ENCODE measurements at regions not wholly inside any gene's neighbourhood (a gene's known extent, or its start where the extent isn't known, plus 50 kb on each side); places are given as distances from the start of the nearest gene placed in this dataset.
"Not testable (repeated sequence)": the region's sequence is repeated elsewhere in the genome, so short reads cannot be mapped to it uniquely, and the experiment has no call there.

- not testable (repeated sequence) for H3K79me2 ChIP-seq (ENCODE audit: control insufficient read depth, low read length); H3K4me2 ChIP-seq (ENCODE audit: low read length); H3K4me3 ChIP-seq (ENCODE audit: low read length); H3K36me3 ChIP-seq (ENCODE audit: control insufficient read depth, low read length); H4K20me1 ChIP-seq (ENCODE audit: control insufficient read depth, insufficient read depth, low read depth, low read length); H3K9me2 ChIP-seq (replicated peaks; ENCODE audit: control insufficient read depth, low read length); H3K27me3 ChIP-seq (ENCODE audit: control insufficient read depth, low read length); H3K27ac ChIP-seq (ENCODE audit: low read depth, low read length); H3F3A ChIP-seq (ENCODE audit: control insufficient read depth, insufficient read depth); H3K9me3 ChIP-seq (ENCODE audit: control insufficient read depth, insufficient read depth, low read length)
- H3K4me1 ChIP-seq (ENCODE audit: control insufficient read depth, low read length) = peaks cover 10% of the 10 kb centered on the region
Measured at GRCh38 chr11:45016446-45016845, 65.8 kb upstream of the TP53I11 start.

GRCh38 chr11:45017329-45017728, 66.6 kb upstream of the TP53I11 start:
- Histone ChIP-seq H3K4me3 (ENCODE audit: low read length) (no peak overlapping the region), H3K79me2 (ENCODE audit: control insufficient read depth, low read length) (no peaks in the 10 kb centered on the region), H3F3A (ENCODE audit: control insufficient read depth, insufficient read depth) (no peaks in the 10 kb centered on the region), H4K20me1 (ENCODE audit: control insufficient read depth, insufficient read depth, low read depth, low read length) (no peaks in the 10 kb centered on the region), H3K27ac (ENCODE audit: low read depth, low read length) (no peak overlapping the region), H3K36me3 (ENCODE audit: control insufficient read depth, low read length) (no peaks in the 10 kb centered on the region), H3K27me3 (ENCODE audit: control insufficient read depth, low read length) (no peaks in the 10 kb centered on the region), H3K4me1 (ENCODE audit: control insufficient read depth, low read length) (peaks cover 17% of the 10 kb centered on the region), H3K9me2 (replicated peaks; ENCODE audit: control insufficient read depth, low read length) (no peaks in the 10 kb centered on the region), H3K4me2 (ENCODE audit: low read length) (no peak overlapping the region), H3K9me3 (ENCODE audit: control insufficient read depth, insufficient read depth, low read length) (no peaks in the 10 kb centered on the region)
- TF ChIP-seq EZH2phosphoT487 (IDR thresholded peaks at IDR 0.05; ENCODE audit: borderline replicate concordance, low read length) (no peak), CTCF (IDR thresholded peaks at IDR 0.05; ENCODE audit: low read depth, low read length, poor library complexity, severe bottlenecking) (peak; percentile 40)

- Histone ChIP-seq H3K4me3 (ENCODE audit: low read length) (no peak overlapping the region), H3K9me2 (replicated peaks; ENCODE audit: control insufficient read depth, low read length) (no peaks in the 10 kb centered on the region), H3K9me3 (ENCODE audit: control insufficient read depth, insufficient read depth, low read length) (no peaks in the 10 kb centered on the region), H3K79me2 (ENCODE audit: control insufficient read depth, low read length) (no peaks in the 10 kb centered on the region), H3F3A (ENCODE audit: control insufficient read depth, insufficient read depth) (no peaks in the 10 kb centered on the region), H3K27me3 (ENCODE audit: control insufficient read depth, low read length) (no peaks in the 10 kb centered on the region), H4K20me1 (ENCODE audit: control insufficient read depth, insufficient read depth, low read depth, low read length) (no peaks in the 10 kb centered on the region), H3K4me2 (ENCODE audit: low read length) (peak overlapping the region; percentile 32), H3K4me1 (ENCODE audit: control insufficient read depth, low read length) (peaks cover 30% of the 10 kb centered on the region), H3K27ac (ENCODE audit: low read depth, low read length) (no peak overlapping the region), H3K36me3 (ENCODE audit: control insufficient read depth, low read length) (no peaks in the 10 kb centered on the region)
- TF ChIP-seq EZH2phosphoT487 (IDR thresholded peaks at IDR 0.05; ENCODE audit: borderline replicate concordance, low read length) = no peak
- TF ChIP-seq CTCF (IDR thresholded peaks at IDR 0.05; ENCODE audit: low read depth, low read length, poor library complexity, severe bottlenecking) = no peak
Measured at GRCh38 chr11:45021001-45021400, 70.3 kb upstream of the TP53I11 start.

GRCh38 chr11:45021692-45022141, 71.0 kb upstream of the TP53I11 start:
- H3K36me3 ChIP-seq (ENCODE audit: control insufficient read depth, low read length) = no peaks in the 10 kb centered on the region
- no peak overlapping the region; the same call in 1 of the 2 replicates for H3K4me2 ChIP-seq (ENCODE audit: low read length)
- H3K27me3 ChIP-seq (ENCODE audit: control insufficient read depth, low read length) = no peaks in the 10 kb centered on the region
- TF ChIP-seq EZH2phosphoT487 (IDR thresholded peaks at IDR 0.05; ENCODE audit: borderline replicate concordance, low read length) = no peak
- TF ChIP-seq CTCF (IDR thresholded peaks at IDR 0.05; ENCODE audit: low read depth, low read length, poor library complexity, severe bottlenecking) = no peak
- H3F3A ChIP-seq (ENCODE audit: control insufficient read depth, insufficient read depth) = 0 out of 2 replicates have a peak, but pooled peaks cover 2% of the 10 kb centered on the region
- no peak overlapping the region for H3K27ac ChIP-seq (ENCODE audit: low read depth, low read length)
- no peaks in the 10 kb centered on the region for H4K20me1 ChIP-seq (ENCODE audit: control insufficient read depth, insufficient read depth, low read depth, low read length)
- no peaks in the 10 kb centered on the region for H3K79me2 ChIP-seq (ENCODE audit: control insufficient read depth, low read length)
- no peaks in the 10 kb centered on the region for H3K9me3 ChIP-seq (ENCODE audit: control insufficient read depth, insufficient read depth, low read length)
- H3K9me2 ChIP-seq (replicated peaks; ENCODE audit: control insufficient read depth, low read length) = no peaks in the 10 kb centered on the region
- H3K4me3 ChIP-seq (ENCODE audit: low read length) = no peak overlapping the region
- peaks cover 37% of the 10 kb centered on the region for H3K4me1 ChIP-seq (ENCODE audit: control insufficient read depth, low read length)

Data from DOHH2 (cell line).